HEK293 (cell line): ENCODE measurements at regions not wholly inside any gene's neighbourhood (a gene's known extent, or its start where the extent isn't known, plus 50 kb on each side); places are given as distances from the start of the nearest gene placed in this dataset.

ENCODE experiments used
- CTCF ChIA-PET: fragments of 350-600 bp; formaldehyde crosslinking; extraction: SDS; loops from one replicate; lab custom pipeline; 2021; ENCODE audit warnings: antibody characterized with exemption; lab: Yijun Ruan, JAX
- POLR2A ChIA-PET: fragments of 300-600 bp; formaldehyde crosslinking; extraction: SDS; loops from one replicate; lab custom pipeline; 2020; ENCODE audit warnings: antibody characterized with exemption, inconsistent platforms; lab: Yijun Ruan, JAX
- H3K27ac ChIP-seq: fragments of 200-500 bp; sonication (Bioruptor generic); 2 replicates; pipeline ENCODE4 v1.5.1; 2014; ENCODE audit warnings: low read depth, low read length, control low read depth, inconsistent platforms; ENCODE audit errors: extremely low read depth
- H3K36me3 ChIP-seq, 2 experiments: fragments of 200-500 bp in 1 of 2; sonication (Bioruptor generic) in 1 of 2; 1 replicate in 1 of 2; 2 replicates in 1 of 2; pipeline ENCODE4 v1.5.1; 2014 to 2017; ENCODE audit warnings: inconsistent platforms in 2 of 2, low read length in 2 of 2; ENCODE audit not compliant: control insufficient read depth in 2 of 2, insufficient read depth in 1 of 2
- H3K4me1 ChIP-seq: fragments of 200-500 bp; sonication (Bioruptor generic); 2 replicates; pipeline ENCODE4 v1.5.1; 2014; ENCODE audit warnings: mild to moderate bottlenecking, low read length, inconsistent platforms; ENCODE audit not compliant: control insufficient read depth, insufficient read depth
- H3K4me3 ChIP-seq: 2 replicates; pipeline ENCODE4 v1.5.1; 2011; ENCODE audit warnings: low read depth, mild to moderate bottlenecking, control low read depth, low read length, moderate library complexity
- H3K9me3 ChIP-seq: fragments of 200-500 bp; sonication (Bioruptor generic); 2 replicates; pipeline ENCODE4 v1.5.1; 2014; ENCODE audit warnings: low read depth, low read length, inconsistent platforms; ENCODE audit not compliant: control insufficient read depth, insufficient read depth
- IKZF3 ChIP-seq: fragments of 450-650 bp; IDR thresholded peaks from 2 replicates; pipeline ENCODE4 v1.5.0; 2018; ENCODE audit warnings: missing biosample characterization, mild to moderate bottlenecking, missing genetic modification characterization, moderate library complexity
- REST ChIP-seq: fragments of 450-650 bp; formaldehyde crosslinking; IDR thresholded peaks from 2 replicates; pipeline ENCODE4 v1.5.1; 2016; ENCODE audit warnings: missing biosample characterization, missing genetic modification characterization
- ZBTB1 ChIP-seq: fragments of 450-650 bp; formaldehyde crosslinking; IDR thresholded peaks from 2 replicates; pipeline ENCODE4 v1.5.1; 2016; ENCODE audit warnings: missing biosample characterization, missing genetic modification characterization
- ZNF132 ChIP-seq: fragments of 450-650 bp; formaldehyde crosslinking; IDR thresholded peaks from 2 replicates; pipeline ENCODE4 v1.5.1; 2017; ENCODE audit warnings: missing biosample characterization, missing genetic modification characterization, borderline replicate concordance
- ZNF138 ChIP-seq: fragments of 450-650 bp; formaldehyde crosslinking; IDR thresholded peaks from 2 replicates; pipeline ENCODE4 v1.5.1; 2016; ENCODE audit warnings: missing biosample characterization, missing genetic modification characterization, borderline replicate concordance
- ZNF175 ChIP-seq: fragments of 450-650 bp; formaldehyde crosslinking; IDR thresholded peaks from 2 replicates; pipeline ENCODE4 v1.5.1; 2016; ENCODE audit warnings: missing biosample characterization, missing genetic modification characterization
- ZNF24 ChIP-seq: fragments of 450-650 bp; formaldehyde crosslinking; IDR thresholded peaks from 2 replicates; pipeline ENCODE4 v1.5.1; 2016; ENCODE audit warnings: missing biosample characterization, missing genetic modification characterization
- ZNF26 ChIP-seq: fragments of 450-650 bp; formaldehyde crosslinking; IDR thresholded peaks from 2 replicates; pipeline ENCODE4 v1.5.1; 2016; ENCODE audit warnings: missing biosample characterization, missing genetic modification characterization
- ZNF280C ChIP-seq: fragments of 450-650 bp; formaldehyde crosslinking; IDR thresholded peaks from 2 replicates; pipeline ENCODE4 v1.5.1; 2016; ENCODE audit warnings: missing biosample characterization, missing genetic modification characterization
- ZNF350 ChIP-seq: fragments of 450-650 bp; formaldehyde crosslinking; IDR thresholded peaks from 2 replicates; pipeline ENCODE4 v1.5.0; 2017; ENCODE audit warnings: missing biosample characterization, mild to moderate bottlenecking, missing genetic modification characterization
- ZNF423 ChIP-seq: fragments of 450-650 bp; formaldehyde crosslinking; IDR thresholded peaks from 2 replicates; pipeline ENCODE4 v1.5.1; 2016; ENCODE audit warnings: missing biosample characterization, missing genetic modification characterization
- ZNF501 ChIP-seq: fragments of 450-650 bp; formaldehyde crosslinking; IDR thresholded peaks from 2 replicates; pipeline ENCODE4 v1.5.1; 2016; ENCODE audit warnings: missing biosample characterization, missing genetic modification characterization
- ZNF510 ChIP-seq: fragments of 450-650 bp; formaldehyde crosslinking; IDR thresholded peaks from 2 replicates; pipeline ENCODE4 v1.5.1; 2018; ENCODE audit warnings: mild to moderate bottlenecking, missing genetic modification characterization, missing biosample characterization; ENCODE audit not compliant: insufficient replicate concordance
- ZNF530 ChIP-seq: fragments of 450-650 bp; formaldehyde crosslinking; IDR thresholded peaks from 2 replicates; pipeline ENCODE4 v1.5.1; 2016; ENCODE audit warnings: low read depth, missing biosample characterization, missing genetic modification characterization
- ZNF626 ChIP-seq: fragments of 450-650 bp; sonication (Bioruptor Pico); formaldehyde crosslinking; IDR thresholded peaks from 2 replicates; pipeline ENCODE4 v1.5.1; 2018; ENCODE audit warnings: missing biosample characterization, missing genetic modification characterization, inconsistent platforms
- ZNF747 ChIP-seq: fragments of 450-650 bp; formaldehyde crosslinking; IDR thresholded peaks from 2 replicates; pipeline ENCODE4 v1.5.1; 2016; ENCODE audit warnings: missing biosample characterization, missing genetic modification characterization

GRCh38 chr5:115381911-115382662 lies 85.6 kb upstream of the CCDC112 start (continued):
- TF ChIP-seq ZBTB1 (tag by site-specific recombination) (no peak), ZNF510 (tag by site-specific recombination) (no peak), ZNF24 (tag by site-specific recombination) (no peak), ZNF138 (tag by site-specific recombination) (no peak), IKZF3 (no peak)

- Histone ChIP-seq H3K4me1 (no peaks in the 10 kb centered on the region), H3K4me3 (no peak overlapping the region), H3K36me3 (no peaks in the 10 kb centered on the region), H3K27ac (no peak overlapping the region), H3K9me3 (no peaks in the 10 kb centered on the region)
- ChIA-PET CTCF (no interaction called here), POLR2A (no interaction called here)
- TF ChIP-seq REST (tag by site-specific recombination): 0 out of 2 replicates have a peak, but pooled peaks have one; percentile 56
- no peak for TF ChIP-seq ZNF26
- no peak for TF ChIP-seq ZNF530 (tag by site-specific recombination)
- no peak for TF ChIP-seq ZNF626 (tag by site-specific recombination)
Observed at GRCh38 chr5:115379622-115380344, 83.3 kb upstream of the CCDC112 start.

- Histone ChIP-seq H3K4me3 (no peak overlapping the region), H3K27ac (no peak overlapping the region), H3K4me1 (no peaks in the 10 kb centered on the region), H3K9me3 (no peaks in the 10 kb centered on the region), H3K36me3 (no peaks in the 10 kb centered on the region)
- no peak for TF ChIP-seq ZNF501 (tag by site-specific recombination)
- TF ChIP-seq ZNF510 (tag by site-specific recombination): no peak
- TF ChIP-seq ZNF350 (tag by site-specific recombination): no peak
- no peak for TF ChIP-seq ZNF423 (tag by site-specific recombination)
- no peak for TF ChIP-seq ZNF280C (tag by site-specific recombination)
- no peak for TF ChIP-seq ZNF175 (tag by site-specific recombination)
- TF ChIP-seq ZNF747 (tag by site-specific recombination): no peak
- TF ChIP-seq ZNF132 (tag by site-specific recombination): no peak
- TF ChIP-seq ZNF530 (tag by site-specific recombination): no peak
- ChIA-PET CTCF (interaction anchor here (0.9 kb wide), 1 partner anchor 9 kb away, joined by 4 read pairs; no protein-coding TSS in a partner anchor), POLR2A (no interaction called here)
Observed at GRCh38 chr5:115378754-115379153, 82.3 kb upstream of the CCDC112 start.
